Mesothelial cell of epicardium (in vitro differentiated cells): ENCODE measurements at regions not wholly inside any gene's neighbourhood (a gene's known extent, or its start where the extent isn't known, plus 50 kb on each side); places are given as distances from the start of the nearest gene placed in this dataset.

Experiments used
- DNase-seq, 2 experiments: peaks; one replicate each; pipeline ENCODE4 v3.0.0; 2021; ENCODE audit warnings: low spot score in 2 of 2; ENCODE audit not compliant: unreplicated experiment in 2 of 2
- H3K27ac Mint-ChIP-seq: 2 replicates; pipeline ENCODE4 v1.8.0; 2021; ENCODE audit warnings: mixed read lengths
- H3K27me3 Mint-ChIP-seq: 2 replicates; pipeline ENCODE4 v1.8.0; 2021; ENCODE audit warnings: low read depth, mixed read lengths
- H3K36me3 Mint-ChIP-seq: 2 replicates; pipeline ENCODE4 v1.8.0; 2021; ENCODE audit warnings: mixed read lengths
- H3K4me1 Mint-ChIP-seq: 2 replicates; pipeline ENCODE4 v1.8.0; 2021; ENCODE audit warnings: mixed read lengths
- H3K4me3 Mint-ChIP-seq: 2 replicates; pipeline ENCODE4 v1.8.0; 2021; ENCODE audit warnings: mild to moderate bottlenecking, moderate library complexity, mixed read lengths
- H3K9me3 Mint-ChIP-seq: 2 replicates; pipeline ENCODE4 v1.8.0; 2021; ENCODE audit warnings: mixed read lengths
- CTCF ChIP-seq: fragments of 200-600 bp; sonication (generic); IDR thresholded peaks from one replicate; pipeline ENCODE4 v1.5.0; 2021; ENCODE audit warnings: antibody characterized with exemption; ENCODE audit not compliant: unreplicated experiment

- Mint-ChIP-seq H3K36me3 (no peaks in the 10 kb centered on the region), H3K4me1 (no peaks in the 10 kb centered on the region), H3K9me3 (peaks cover 7% of the 10 kb centered on the region), H3K27me3 (no peaks in the 10 kb centered on the region), H3K4me3 (no peak overlapping the region), H3K27ac (no peak overlapping the region)
- no peak for DNase-seq
- no peak for TF ChIP-seq CTCF
Observed at GRCh38 chr7:24383055-24383454, 99.1 kb downstream of the NPY start.

GRCh38 chr7:24384362-24385030 is 100.5 kb downstream of the NPY start:
- Mint-ChIP-seq H3K27ac (no peak overlapping the region), H3K4me3 (no peak overlapping the region), H3K27me3 (no peaks in the 10 kb centered on the region), H3K9me3 (peaks cover 7% of the 10 kb centered on the region), H3K36me3 (no peaks in the 10 kb centered on the region), H3K4me1 (no peaks in the 10 kb centered on the region)
- TF ChIP-seq CTCF, result no peak
- DNase-seq, result no peak

GRCh38 chr7:24388212-24388611 is 104.2 kb downstream of the NPY start:
- Mint-ChIP-seq H3K27me3 (no peaks in the 10 kb centered on the region), H3K4me3 (no peak overlapping the region), H3K27ac (no peak overlapping the region), H3K9me3 (peaks cover under 1% of the 10 kb centered on the region), H3K4me1 (no peaks in the 10 kb centered on the region), H3K36me3 (no peaks in the 10 kb centered on the region)
- TF ChIP-seq CTCF, result no peak
- DNase-seq, result no peak

GRCh38 chr7:24390376-24391157 is 106.6 kb downstream of the NPY start:
- Mint-ChIP-seq H3K9me3 (no peaks in the 10 kb centered on the region), H3K4me3 (no peak overlapping the region), H3K36me3 (no peaks in the 10 kb centered on the region), H3K4me1 (no peaks in the 10 kb centered on the region), H3K27me3 (peaks cover 8% of the 10 kb centered on the region), H3K27ac (no peak overlapping the region)
- TF ChIP-seq CTCF, result no peak
- no peak for DNase-seq

- Mint-ChIP-seq H3K4me1 (no peaks in the 10 kb centered on the region), H3K27ac (no peak overlapping the region)
Observed at GRCh38 chr7:24392774-24393173, 108.8 kb downstream of the NPY start.

More at GRCh38 chr7:24392774-24393173, 108.8 kb downstream of the NPY start:
- Mint-ChIP-seq H3K4me3 (no peak overlapping the region), H3K27me3 (peaks cover 24% of the 10 kb centered on the region), H3K36me3 (no peaks in the 10 kb centered on the region), H3K9me3 (no peaks in the 10 kb centered on the region)
- DNase-seq, result no peak
- TF ChIP-seq CTCF, result no peak
